AG04450 (cell line): ENCODE measurements at regions not wholly inside any gene's neighbourhood (a gene's known extent, or its start where the extent isn't known, plus 50 kb on each side); places are given as distances from the start of the nearest gene placed in this dataset.

Source experiments
- CTCF ChIA-PET: fragments of 300-600, 350-600 bp; formaldehyde crosslinking; extraction: SDS; loops from one replicate; lab custom pipeline; 2022; ENCODE audit warnings: antibody characterized with exemption, inconsistent platforms; lab: Charles Lee
- POLR2A ChIA-PET: fragments of 350-600 bp; formaldehyde crosslinking; extraction: SDS; loops from one replicate; lab custom pipeline; 2021; ENCODE audit warnings: antibody characterized with exemption, inconsistent platforms; lab: Yijun Ruan, JAX
- DNase-seq: peaks from one replicate; pipeline ENCODE4 v3.0.0-alpha.2; 2011; ENCODE audit warnings: low read depth, low spot score
- H3K27ac ChIP-seq: one replicate; pipeline ENCODE4 v1.5.1; 2012; ENCODE audit warnings: low read depth, low read length, control low read depth
- H3K27me3 ChIP-seq: one replicate; pipeline ENCODE4 v1.6.0; 2012; ENCODE audit warnings: low read length; ENCODE audit not compliant: control insufficient read depth, insufficient read depth
- H3K4me3 ChIP-seq: 2 replicates; pipeline ENCODE4 v1.5.1; 2011; ENCODE audit warnings: mild to moderate bottlenecking, low read depth, low read length, control low read depth
- H3K9me3 ChIP-seq: 2 replicates; pipeline ENCODE4 v1.5.1; 2012; ENCODE audit warnings: low read length; ENCODE audit not compliant: control insufficient read depth, insufficient read depth
- TF ChIP-seq, protein P1 (sequence below): IDR thresholded peaks from 2 replicates; pipeline ENCODE4 v1.5.1; 2011; ENCODE audit warnings: low read depth, low read length, control low read depth, inconsistent platforms

DNA sequence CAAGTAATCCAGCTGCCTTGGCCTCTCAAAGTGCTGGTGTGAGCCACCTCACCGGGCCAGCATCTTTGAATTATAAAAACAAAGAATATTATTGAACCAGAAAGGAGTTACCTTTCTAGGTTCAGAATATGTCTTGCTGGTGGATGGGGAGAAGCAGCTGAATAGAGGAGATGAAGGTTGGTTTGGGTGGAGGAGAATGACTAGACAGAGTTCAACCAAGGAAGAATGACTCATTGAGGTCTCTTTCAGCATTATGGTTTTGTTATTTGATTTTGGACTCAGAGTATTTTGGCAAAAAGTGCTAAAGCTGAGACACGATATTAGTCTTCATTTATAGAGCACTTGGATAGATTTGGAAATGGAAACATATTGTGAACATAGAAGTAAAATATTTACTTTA lies 75.2 kb upstream of the MPDZ start:
- CTCF ChIA-PET = no interaction called here

DNA sequence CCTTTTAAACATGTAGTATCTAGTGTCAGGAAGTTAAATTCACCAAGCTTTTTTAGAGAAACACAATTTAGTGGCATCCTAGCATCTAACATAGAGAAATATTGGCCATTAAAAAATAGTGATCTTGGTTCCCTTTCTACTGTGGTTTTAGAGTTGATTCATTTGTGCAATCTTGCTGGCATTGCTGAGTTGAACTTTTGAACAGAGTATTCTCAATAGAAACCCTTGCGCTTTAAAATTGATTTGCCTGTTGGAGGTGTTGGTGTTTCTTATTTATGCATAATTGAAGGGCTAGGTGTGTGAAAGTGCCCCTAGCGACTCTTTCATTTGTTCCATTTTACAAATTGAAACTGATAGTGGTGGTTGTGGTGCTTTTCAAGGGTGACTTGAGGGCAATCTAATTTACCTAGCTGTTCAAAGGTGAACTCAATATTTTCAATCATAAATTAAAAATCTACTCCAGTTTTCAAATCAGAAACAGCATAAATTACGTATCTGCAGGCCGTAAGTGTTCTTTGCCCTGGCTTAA lies 73.0 kb upstream of the MPDZ start:
- no peak overlapping the region for H3K27ac ChIP-seq
- ChIA-PET CTCF (interaction anchor here (0.6 to 2.5 kb wide), 25 partner anchors 8 to 1075 kb away, joined by 3 to 14 read pairs (median 4); no protein-coding TSS in a partner anchor), POLR2A (no interaction called here)
- DNase-seq = no peak
- H3K27me3 ChIP-seq = no peaks in the 10 kb centered on the region
- no peak overlapping the region for H3K4me3 ChIP-seq
- TF ChIP-seq, protein P1, sequence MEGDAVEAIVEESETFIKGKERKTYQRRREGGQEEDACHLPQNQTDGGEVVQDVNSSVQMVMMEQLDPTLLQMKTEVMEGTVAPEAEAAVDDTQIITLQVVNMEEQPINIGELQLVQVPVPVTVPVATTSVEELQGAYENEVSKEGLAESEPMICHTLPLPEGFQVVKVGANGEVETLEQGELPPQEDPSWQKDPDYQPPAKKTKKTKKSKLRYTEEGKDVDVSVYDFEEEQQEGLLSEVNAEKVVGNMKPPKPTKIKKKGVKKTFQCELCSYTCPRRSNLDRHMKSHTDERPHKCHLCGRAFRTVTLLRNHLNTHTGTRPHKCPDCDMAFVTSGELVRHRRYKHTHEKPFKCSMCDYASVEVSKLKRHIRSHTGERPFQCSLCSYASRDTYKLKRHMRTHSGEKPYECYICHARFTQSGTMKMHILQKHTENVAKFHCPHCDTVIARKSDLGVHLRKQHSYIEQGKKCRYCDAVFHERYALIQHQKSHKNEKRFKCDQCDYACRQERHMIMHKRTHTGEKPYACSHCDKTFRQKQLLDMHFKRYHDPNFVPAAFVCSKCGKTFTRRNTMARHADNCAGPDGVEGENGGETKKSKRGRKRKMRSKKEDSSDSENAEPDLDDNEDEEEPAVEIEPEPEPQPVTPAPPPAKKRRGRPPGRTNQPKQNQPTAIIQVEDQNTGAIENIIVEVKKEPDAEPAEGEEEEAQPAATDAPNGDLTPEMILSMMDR = no peak
- no peaks in the 10 kb centered on the region for H3K9me3 ChIP-seq

More for the DNA sequence above, 75.2 kb upstream of the MPDZ start:
- H3K27ac ChIP-seq = no peak overlapping the region
- no peak for DNase-seq
- H3K4me3 ChIP-seq = no peak overlapping the region
- H3K9me3 ChIP-seq = no peaks in the 10 kb centered on the region
- POLR2A ChIA-PET = no interaction called here
- H3K27me3 ChIP-seq = no peaks in the 10 kb centered on the region
- TF ChIP-seq, protein P1 = no peak

DNA sequence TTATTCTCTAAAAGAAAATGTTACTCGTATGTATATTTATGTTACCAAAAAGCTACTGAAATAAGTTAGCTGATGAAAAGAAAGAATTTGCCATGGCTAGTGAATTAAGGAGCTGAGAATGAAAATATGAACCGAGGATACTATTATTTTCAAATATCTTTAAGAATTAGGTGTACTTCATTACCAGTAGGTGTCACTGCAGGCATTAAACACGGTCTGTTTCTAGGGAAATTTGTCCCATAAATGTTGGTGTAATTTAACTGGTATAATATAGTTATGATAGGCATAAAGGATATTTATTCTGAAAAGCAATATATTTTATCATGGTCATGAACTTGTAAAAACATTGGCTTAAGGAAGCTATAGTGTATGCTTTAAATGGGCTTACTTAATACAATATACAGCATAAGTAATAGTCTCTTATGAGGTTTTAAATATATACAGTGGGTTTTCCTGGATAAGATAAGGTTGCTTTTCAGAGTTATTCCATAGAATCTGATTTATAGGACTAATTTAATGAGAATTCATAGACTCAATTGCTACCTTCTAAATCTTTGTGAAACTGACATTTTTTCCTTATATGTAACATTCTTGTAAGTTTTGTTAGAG lies 72.4 kb upstream of the MPDZ start:
- Histone ChIP-seq H3K27ac (no peak overlapping the region), H3K27me3 (no peaks in the 10 kb centered on the region), H3K9me3 (no peaks in the 10 kb centered on the region), H3K4me3 (no peak overlapping the region)
- peak; percentile 11 for DNase-seq
- TF ChIP-seq, protein P1 = peak; percentile 60
- ChIA-PET POLR2A (no interaction called here), CTCF (interaction anchor here (0.6 to 2.5 kb wide), 31 partner anchors 9 to 1082 kb away, joined by 3 to 14 read pairs (median 3); no protein-coding TSS in a partner anchor)

DNA sequence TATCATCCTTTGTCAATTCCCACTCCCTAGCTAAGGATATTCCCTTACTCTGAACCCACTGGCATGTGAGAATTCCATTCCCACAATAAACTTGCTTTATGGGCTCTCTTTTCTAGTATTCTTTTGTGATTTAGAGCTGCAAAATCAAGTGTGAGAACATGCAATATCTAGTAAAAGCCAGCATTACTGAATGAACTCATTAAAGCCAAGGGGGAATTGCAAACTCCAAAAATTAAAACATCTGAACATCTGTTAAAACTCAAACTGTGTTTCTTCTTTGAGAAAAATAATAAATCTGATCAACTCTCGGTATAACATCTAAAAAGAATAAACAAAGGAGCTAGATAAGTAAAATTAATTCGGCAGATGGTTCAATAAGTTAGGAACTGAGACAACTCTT lies 53.1 kb upstream of the MPDZ start:
- ChIA-PET POLR2A (no interaction called here), CTCF (interaction anchor here (1.0 kb wide), 1 partner anchor 20 kb away, joined by 3 read pairs; no protein-coding TSS in a partner anchor)
- no peaks in the 10 kb centered on the region for H3K9me3 ChIP-seq
- TF ChIP-seq, protein P1 = no peak
- no peak for DNase-seq
- no peak overlapping the region for H3K4me3 ChIP-seq
- H3K27ac ChIP-seq = no peak overlapping the region
- H3K27me3 ChIP-seq = no peaks in the 10 kb centered on the region

DNA sequence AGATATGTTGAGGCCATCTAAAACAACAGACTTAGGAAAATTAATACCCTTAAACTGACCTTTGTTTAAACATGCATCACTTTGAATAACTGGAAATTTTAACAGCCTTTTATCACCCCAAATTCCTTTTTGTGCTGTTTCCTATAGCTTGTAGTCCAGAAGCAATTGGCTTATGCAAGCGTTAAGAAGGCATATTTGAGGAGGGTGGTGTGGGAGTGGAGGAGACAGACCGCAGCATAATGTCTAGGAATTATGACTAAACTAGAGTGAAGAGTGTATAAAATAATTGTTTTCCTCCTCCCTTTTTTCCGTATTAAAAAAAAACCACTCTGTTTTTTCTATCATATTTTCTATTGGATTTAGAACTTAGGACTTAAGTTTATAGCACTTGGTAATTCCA lies 51.8 kb upstream of the MPDZ start:
- TF ChIP-seq, protein P1 = no peak
- no peaks in the 10 kb centered on the region for H3K9me3 ChIP-seq
- CTCF ChIA-PET = no interaction called here
- no peak overlapping the region for H3K4me3 ChIP-seq
- H3K27me3 ChIP-seq = no peaks in the 10 kb centered on the region
- no peak for DNase-seq
- H3K27ac ChIP-seq = no peak overlapping the region
- POLR2A ChIA-PET = no interaction called here
